A673 (cell line): ENCODE measurements at regions not wholly inside any gene's neighbourhood (a gene's known extent, or its start where the extent isn't known, plus 50 kb on each side); places are given as distances from the start of the nearest gene placed in this dataset.

ENCODE experiments used
- CTCF ChIP-seq: fragments of 300-800, 200-600 bp; sonication (generic); conservative IDR thresholded peaks from 2 replicates; pipeline ENCODE4 v1.5.1; 2017; ENCODE audit warnings: low read depth, mild to moderate bottlenecking, antibody characterized with exemption, low read length, moderate library complexity, mixed read lengths
- EZH2 ChIP-seq: fragments of 200-600 bp; sonication (generic); IDR thresholded peaks from 2 replicates; pipeline ENCODE4 v1.6.1; 2017; ENCODE audit warnings: borderline replicate concordance, low read depth, mild to moderate bottlenecking, mixed read lengths, antibody characterized with exemption, low read length; ENCODE audit not compliant: poor library complexity, severe bottlenecking

- TF ChIP-seq CTCF (no peak), EZH2 (no peak)
Observed at GRCh38 chr6:137744877-137745276, 122.2 kb upstream of the TNFAIP3 start.
